PC-9 (cell line): ENCODE measurements at regions not wholly inside any gene's neighbourhood (a gene's known extent, or its start where the extent isn't known, plus 50 kb on each side); places are given as distances from the start of the nearest gene placed in this dataset.

Experiments
- BruUV-seq: library from RNA; stranded (reverse); fragments of 400-500 nt; replicated peaks from 2 replicates; lab custom pipeline; 2021; lab: Mats Ljungman, UMichigan
- CTCF ChIA-PET: fragments of 300-600 bp; sonication (Branson Sonifier 250); formaldehyde crosslinking; loops from one replicate; lab custom pipeline; 2022; ENCODE audit warnings: antibody characterized with exemption; lab: Charles Lee
- POLR2A ChIA-PET: fragments of 300-600 bp; sonication (Branson Sonifier 250); formaldehyde crosslinking; loops from one replicate; lab custom pipeline; 2022; ENCODE audit warnings: antibody characterized with exemption; ENCODE audit not compliant: unreplicated experiment; lab: Charles Lee
- DNase-seq, 2 experiments: peaks; one replicate each; pipeline versions ENCODE4 v3.0.0 to v3.0.0-alpha.2; 2015 to 2022; ENCODE audit warnings: mixed read lengths in 1 of 2
- H2AFZ ChIP-seq: fragments of 200-600 bp; sonication (generic); 2 replicates; pipeline ENCODE4 v1.8.1; 2017; ENCODE audit warnings: antibody characterized with exemption
- H3F3A ChIP-seq: fragments of 200-600 bp; sonication (generic); 2 replicates; pipeline ENCODE4 v1.8.1; 2017; ENCODE audit warnings: antibody characterized with exemption, mild to moderate bottlenecking, low read depth; ENCODE audit not compliant: insufficient read depth
- H3K27ac ChIP-seq: fragments of 200-600 bp; sonication (generic); 2 replicates; pipeline ENCODE4 v1.6.1; 2016; ENCODE audit warnings: mixed run types
- H3K27me3 ChIP-seq: fragments of 200-600 bp; sonication (generic); 2 replicates; pipeline ENCODE4 v1.6.1; 2016; ENCODE audit warnings: low read depth, mixed run types; ENCODE audit not compliant: insufficient read depth
- H3K36me3 ChIP-seq: fragments of 200-600 bp; sonication (generic); 2 replicates; pipeline ENCODE4 v1.6.1; 2016; ENCODE audit warnings: low read depth, mixed run types
- H3K4me1 ChIP-seq: fragments of 200-600 bp; sonication (generic); replicated peaks from 2 replicates; pipeline ENCODE4 v1.6.1; 2016; ENCODE audit warnings: mixed run types; ENCODE audit not compliant: insufficient read depth
- H3K4me2 ChIP-seq: fragments of 200-600 bp; sonication (generic); 2 replicates; pipeline ENCODE4 v1.6.1; 2017; ENCODE audit warnings: mixed run types
- H3K4me3 ChIP-seq: fragments of 200-600 bp; sonication (generic); 2 replicates; pipeline ENCODE4 v1.6.1; 2016; ENCODE audit warnings: mixed run types
- H3K79me2 ChIP-seq: fragments of 200-600 bp; sonication (generic); 2 replicates; pipeline ENCODE4 v1.6.1; 2017; ENCODE audit warnings: low read depth, mixed run types
- H3K9me2 ChIP-seq: fragments of 200-600 bp; sonication (generic); 2 replicates; pipeline ENCODE4 v1.8.1; 2017; ENCODE audit warnings: mild to moderate bottlenecking; ENCODE audit not compliant: insufficient read depth
- H3K9me3 ChIP-seq: fragments of 200-600 bp; sonication (generic); 2 replicates; pipeline ENCODE4 v1.8.1; 2016; ENCODE audit warnings: low read depth; ENCODE audit not compliant: insufficient read depth
- H4K20me1 ChIP-seq: fragments of 200-600 bp; sonication (generic); 2 replicates; pipeline ENCODE4 v1.8.1; 2017; ENCODE audit not compliant: insufficient read depth
- EZH2 ChIP-seq: fragments of 200-600 bp; sonication (generic); IDR thresholded peaks from 2 replicates; pipeline ENCODE4 v1.8.0; 2017; ENCODE audit warnings: antibody characterized with exemption, low read depth
- intact Hi-C: fragments of 100-400 bp; cut with micrococcal nuclease; formaldehyde crosslinking; loops from one replicate; pipeline ENCODE4 v1.10.0; 2022; ENCODE audit not compliant: unreplicated experiment
- TF ChIP-seq, protein P1 (sequence below): fragments of 200-600 bp; sonication (generic); conservative IDR thresholded peaks from 2 replicates; pipeline ENCODE4 v1.6.1; 2017; ENCODE audit warnings: mixed run types, antibody characterized with exemption, mild to moderate bottlenecking, moderate library complexity

DNA sequence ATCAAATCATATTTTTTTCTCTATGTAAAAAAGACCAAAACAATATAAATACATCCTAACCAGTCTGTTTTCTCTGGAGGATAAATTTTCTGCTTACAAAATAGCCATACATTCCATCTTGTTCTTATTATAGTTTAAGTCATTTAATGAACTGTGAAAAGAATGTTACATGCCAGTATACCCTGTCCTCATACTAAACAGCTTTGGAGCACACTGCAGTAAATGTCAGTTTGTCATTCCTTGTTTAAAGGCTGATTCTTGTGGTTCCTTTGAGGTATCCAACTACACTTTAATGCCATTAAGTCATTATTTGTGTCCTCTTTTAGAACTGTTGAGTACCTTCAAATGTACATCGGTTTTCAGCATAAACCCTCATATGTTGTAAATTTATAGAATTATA lies 52.7 kb upstream of the DCBLD2 start:
- no peak for DNase-seq
- CTCF ChIA-PET, result no interaction called here
- Histone ChIP-seq H3K4me1 (peaks cover 13% of the 10 kb centered on the region), H3K79me2 (no peaks in the 10 kb centered on the region), H3K4me2 (no peak overlapping the region), H3K36me3 (no peaks in the 10 kb centered on the region; the same call in 1 of the 2 replicates), H3K27me3 (no peaks in the 10 kb centered on the region), H3F3A (0 out of 2 replicates have a peak, but pooled peaks cover 5% of the 10 kb centered on the region), H3K4me3 (no peak overlapping the region), H3K9me3 (no peaks in the 10 kb centered on the region; the same call in 1 of the 2 replicates), H3K9me2 (no peaks in the 10 kb centered on the region), H4K20me1 (no peaks in the 10 kb centered on the region), H2AFZ (no peak overlapping the region), H3K27ac (no peak overlapping the region)
- BruUV-seq, result no TSS peak
- POLR2A ChIA-PET, result interaction anchor here (0.7 kb wide), 1 partner anchor 15 kb away, joined by 4 read pairs; no protein-coding TSS in a partner anchor
- intact Hi-C loops, result no loop called here
- TF ChIP-seq, protein P1, sequence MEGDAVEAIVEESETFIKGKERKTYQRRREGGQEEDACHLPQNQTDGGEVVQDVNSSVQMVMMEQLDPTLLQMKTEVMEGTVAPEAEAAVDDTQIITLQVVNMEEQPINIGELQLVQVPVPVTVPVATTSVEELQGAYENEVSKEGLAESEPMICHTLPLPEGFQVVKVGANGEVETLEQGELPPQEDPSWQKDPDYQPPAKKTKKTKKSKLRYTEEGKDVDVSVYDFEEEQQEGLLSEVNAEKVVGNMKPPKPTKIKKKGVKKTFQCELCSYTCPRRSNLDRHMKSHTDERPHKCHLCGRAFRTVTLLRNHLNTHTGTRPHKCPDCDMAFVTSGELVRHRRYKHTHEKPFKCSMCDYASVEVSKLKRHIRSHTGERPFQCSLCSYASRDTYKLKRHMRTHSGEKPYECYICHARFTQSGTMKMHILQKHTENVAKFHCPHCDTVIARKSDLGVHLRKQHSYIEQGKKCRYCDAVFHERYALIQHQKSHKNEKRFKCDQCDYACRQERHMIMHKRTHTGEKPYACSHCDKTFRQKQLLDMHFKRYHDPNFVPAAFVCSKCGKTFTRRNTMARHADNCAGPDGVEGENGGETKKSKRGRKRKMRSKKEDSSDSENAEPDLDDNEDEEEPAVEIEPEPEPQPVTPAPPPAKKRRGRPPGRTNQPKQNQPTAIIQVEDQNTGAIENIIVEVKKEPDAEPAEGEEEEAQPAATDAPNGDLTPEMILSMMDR, result no peak
- TF ChIP-seq EZH2, result no peak

DNA sequence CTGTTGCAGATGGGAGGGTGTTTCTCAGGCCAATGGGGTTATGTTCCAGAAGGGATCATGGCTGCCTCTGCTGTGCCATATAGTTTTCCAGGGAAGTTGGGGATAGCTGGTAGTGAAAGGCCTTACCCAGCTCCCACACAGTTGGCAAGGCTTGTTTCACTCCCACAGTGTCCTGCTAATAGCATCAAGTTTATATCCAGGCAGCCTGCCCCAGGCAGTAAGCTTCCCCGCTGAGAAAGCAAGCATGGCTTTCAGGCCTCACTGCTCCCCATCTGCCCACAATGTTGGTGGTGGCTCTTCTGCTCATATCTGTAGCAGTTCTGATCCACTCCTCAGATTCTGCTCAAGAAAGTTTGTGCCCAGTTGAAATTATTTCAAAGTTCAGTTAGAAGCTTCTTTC lies 50.9 kb upstream of the DCBLD2 start:
- H3K4me1 ChIP-seq, result peaks cover 13% of the 10 kb centered on the region
- H3K9me2 ChIP-seq, result no peaks in the 10 kb centered on the region
- H3K9me3 ChIP-seq, result peaks cover 4% of the 10 kb centered on the region
- H4K20me1 ChIP-seq, result no peaks in the 10 kb centered on the region
- no peak for DNase-seq
- BruUV-seq, result no TSS peak
- no peaks in the 10 kb centered on the region for H3K27me3 ChIP-seq
- TF ChIP-seq EZH2, result no peak
- TF ChIP-seq, protein P1, result no peak
- H3F3A ChIP-seq, result 0 out of 2 replicates have a peak, but pooled peaks cover 5% of the 10 kb centered on the region
- no peak overlapping the region for H2AFZ ChIP-seq
- intact Hi-C loops, result no loop called here
- CTCF ChIA-PET, result no interaction called here
- POLR2A ChIA-PET, result no interaction called here
- no peaks in the 10 kb centered on the region; the same call in 1 of the 2 replicates for H3K36me3 ChIP-seq
- H3K79me2 ChIP-seq, result no peaks in the 10 kb centered on the region
- H3K4me3 ChIP-seq, result no peak overlapping the region
- H3K27ac ChIP-seq, result no peak overlapping the region
- no peak overlapping the region for H3K4me2 ChIP-seq
